Fibroblast of mammary gland (primary cell): ENCODE measurements at regions not wholly inside any gene's neighbourhood (a gene's known extent, or its start where the extent isn't known, plus 50 kb on each side); places are given as distances from the start of the nearest gene placed in this dataset.

Experiments
- DNase-seq: peaks from one replicate; pipeline ENCODE4 v3.0.0-alpha.2; 2010; ENCODE audit warnings: low read depth
- H3K4me3 ChIP-seq: 2 replicates; pipeline ENCODE4 v1.5.1; 2011; ENCODE audit warnings: low read depth, mild to moderate bottlenecking, low read length, moderate library complexity; ENCODE audit not compliant: control insufficient read depth
- CTCF ChIP-seq: conservative IDR thresholded peaks from 2 replicates; pipeline ENCODE4 v1.5.1; 2011; ENCODE audit warnings: low read depth, low read length, inconsistent platforms; ENCODE audit not compliant: control insufficient read depth, insufficient read depth

GRCh38 chr9:87259543-87260518, 237.8 kb upstream of the DAPK1 start:
- peak; percentile 75 for DNase-seq
- TF ChIP-seq CTCF: no peak
- no peak overlapping the region for H3K4me3 ChIP-seq

- TF ChIP-seq CTCF: no peak
- no peak for DNase-seq
- no peak overlapping the region for H3K4me3 ChIP-seq
These were observed 234.4 kb upstream of the DAPK1 start for GRCh38 chr9:87263291-87263690.

- no peak for DNase-seq
- no peak for TF ChIP-seq CTCF
- H3K4me3 ChIP-seq: no peak overlapping the region
These were observed 231.0 kb upstream of the DAPK1 start for GRCh38 chr9:87266697-87267096.

- DNase-seq: peak; percentile 91
- no peak overlapping the region for H3K4me3 ChIP-seq
- no peak for TF ChIP-seq CTCF
These were observed 230.2 kb upstream of the DAPK1 start for GRCh38 chr9:87267251-87268070.

- DNase-seq: no peak
- no peak overlapping the region for H3K4me3 ChIP-seq
- TF ChIP-seq CTCF: no peak
These were observed 228.1 kb upstream of the DAPK1 start for GRCh38 chr9:87269296-87270176.
